Adrenal gland (tissue), 9 donors: ENCODE measurements at regions not wholly inside any gene's neighbourhood (a gene's known extent, or its start where the extent isn't known, plus 50 kb on each side); places are given as distances from the start of the nearest gene placed in this dataset.

ENCODE experiments used
- DNase-seq, 7 donors: peaks; one replicate each; pipeline ENCODE4 v3.0.0-alpha.2; 2019 to 2020
- H3K27ac ChIP-seq, 5 donors: fragments of 200-600 bp; sonication (generic) in 4 of 5; 1 replicate in 3 of 5; 2 replicates in 2 of 5; pipeline versions ENCODE4 v1.5.1 to v1.8.0; 2016 to 2020; ENCODE audit warnings: mild to moderate bottlenecking in 1 of 5
- H3K27me3 ChIP-seq: fragments of 200-600 bp; 2 replicates; pipeline ENCODE4 v1.8.0; 2021
- H3K36me3 ChIP-seq, 2 donors: fragments of 200-600 bp; replicated peaks in 1 of 2; 1 replicate in 1 of 2; 2 replicates in 1 of 2; pipeline versions ENCODE4 v1.5.1 to v1.8.0; 2018 to 2022
- H3K4me1 ChIP-seq, 2 donors: fragments of 200-600 bp; replicated peaks in 1 of 2; 1 replicate in 1 of 2; 2 replicates in 1 of 2; pipeline versions ENCODE4 v1.5.1 to v1.8.0; 2018 to 2021
- H3K4me3 ChIP-seq, 4 donors: fragments of 200-600 bp; sonication (generic) in 3 of 4; one replicate each; pipeline ENCODE4 v1.5.1; 2016 to 2018
- H3K9me3 ChIP-seq, 3 donors: fragments of 200-600 bp; sonication (generic) in 1 of 3; replicated peaks in 1 of 3; 1 replicate in 2 of 3; 2 replicates in 1 of 3; pipeline versions ENCODE4 v1.5.1 to v1.8.0; 2016 to 2021
- CTCF ChIP-seq, 6 experiments: fragments of 450-650 bp in 4 of 6; fragments of 200-600 bp in 2 of 6; sonication (generic) in 1 of 6; IDR thresholded peaks; 1 replicate in 5 of 6; 2 replicates in 1 of 6; pipeline versions ENCODE4 v1.5.1 to v1.8.0; 2016 to 2021; ENCODE audit warnings: antibody characterized with exemption in 6 of 6, mild to moderate bottlenecking in 2 of 6, moderate library complexity in 1 of 6
- POLR2A ChIP-seq, 2 donors: fragments of 450-650 bp; IDR thresholded peaks; one replicate each; pipeline ENCODE4 v1.6.1; 2017; ENCODE audit warnings: antibody characterized with exemption in 2 of 2, mild to moderate bottlenecking in 2 of 2, moderate library complexity in 1 of 2
- WGBS, 4 donors: extraction: QIAGEN DNeasy Blood & Tissue Kit in 2 of 4; methylation state at CpG; one replicate each; pipeline versions ENCODE4 v1.1.5 to v1.1.7; 2013 to 2017; 5-methylcytosine and 5-hydroxymethylcytosine counted together
- intact Hi-C, 2 donors: fragments of 100-400 bp; cut with DNase I; formaldehyde crosslinking; loops; one replicate each; pipeline versions ENCODE4 v1.14.1 to v1.15.0; 2022 to 2023
- donor health status: healthy with polysubstance abuse.
- donor health status: Bipolar disorder and iron deficiency.
- donor health status: DM: yes; HTN: yes; CAD: no.
- donor health status: DM: no; HTN: no; CAD: no.
- donor health status: DM: no; HTN: no; CAD: no.

DNA sequence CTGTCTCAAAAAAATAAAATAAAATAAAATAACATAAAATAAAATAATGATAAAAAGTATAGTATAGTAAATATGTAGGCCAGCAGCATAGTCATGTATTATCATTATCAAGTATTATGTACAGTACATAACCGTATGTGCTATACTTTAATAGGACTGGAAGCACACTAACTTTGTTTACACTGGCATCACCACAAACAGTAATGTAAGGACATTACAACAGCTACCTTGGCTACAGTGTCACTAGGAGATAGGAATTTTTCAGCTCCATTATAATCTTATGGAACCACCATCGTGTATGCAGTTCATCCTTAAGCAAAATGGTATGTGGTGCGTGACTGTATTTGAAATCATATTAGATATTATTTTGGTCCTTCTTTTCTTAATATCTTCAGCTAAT is 1163.5 kb upstream of the LRRTM3 start:
- no peak for TF ChIP-seq CTCF (IDR thresholded peaks at IDR 0.05)
- TF ChIP-seq POLR2A (IDR thresholded peaks at IDR 0.05) = no peak
- Histone ChIP-seq H3K27ac (no peak overlapping the region), H3K36me3 (no peaks in the 10 kb centered on the region), H3K27me3 (no peaks in the 10 kb centered on the region), H3K4me3 (no peak overlapping the region), H3K9me3 (peaks cover 0 to 5% (median 0%) of the 10 kb centered on the region in 3 donors), H3K4me1 (no peaks in the 10 kb centered on the region)
- WGBS, 4 donors = 93 to 96% (median 95%) methylated on average over 3 of the region's 3 CpGs
- DNase-seq = no peak
- intact Hi-C loops = no loop called here

GRCh38 chr10:65765006-65765541 is 1160.8 kb upstream of the LRRTM3 start:
- Histone ChIP-seq H3K36me3 (no peaks in the 10 kb centered on the region), H3K4me3 (no peak overlapping the region), H3K27me3 (no peaks in the 10 kb centered on the region), H3K27ac (no peak overlapping the region), H3K4me1 (no peaks in the 10 kb centered on the region), H3K9me3 (no peaks in the 10 kb centered on the region)
- DNase-seq = no peak
- WGBS, 4 donors = 53 to 68% (median 59%) methylated on average over 1 of the region's 1 CpG
- TF ChIP-seq CTCF (IDR thresholded peaks at IDR 0.05) (no peak), POLR2A (IDR thresholded peaks at IDR 0.05) (no peak)
- intact Hi-C loops = no loop called here

GRCh38 chr10:65769828-65770227 is 1156.0 kb upstream of the LRRTM3 start:
- Histone ChIP-seq H3K27ac (no peak overlapping the region), H3K27me3 (no peaks in the 10 kb centered on the region), H3K4me1 (no peaks in the 10 kb centered on the region), H3K36me3 (no peaks in the 10 kb centered on the region), H3K9me3 (no peaks in the 10 kb centered on the region), H3K4me3 (no peak overlapping the region)
- TF ChIP-seq POLR2A (IDR thresholded peaks at IDR 0.05) (no peak), CTCF (IDR thresholded peaks at IDR 0.05) (no peak)
- intact Hi-C loops = no loop called here
- WGBS, 4 donors = 55 to 86% (median 78%) methylated on average over 1 of the region's 1 CpG
- no peak for DNase-seq

GRCh38 chr10:65778753-65779152 is 1147.1 kb upstream of the LRRTM3 start:
- TF ChIP-seq CTCF (IDR thresholded peaks at IDR 0.05) (no peak), POLR2A (IDR thresholded peaks at IDR 0.05) (no peak)
- Histone ChIP-seq H3K27me3 (no peaks in the 10 kb centered on the region), H3K4me3 (no peak overlapping the region), H3K4me1 (no peaks in the 10 kb centered on the region), H3K27ac (no peak overlapping the region), H3K36me3 (no peaks in the 10 kb centered on the region), H3K9me3 (no peaks in the 10 kb centered on the region)
- intact Hi-C loops = no loop called here
- WGBS, 4 donors = 71 to 94% (median 91%) methylated on average over 1 to 6 of the region's 6 CpGs
- DNase-seq = no peak
